A549 (cell line): ENCODE measurements at regions not wholly inside any gene's neighbourhood (a gene's known extent, or its start where the extent isn't known, plus 50 kb on each side); places are given as distances from the start of the nearest gene placed in this dataset.

Experiments used
- ATAC-seq, 2 experiments: fragments of 200-7000 bp in 1 of 2; fragments of >200 bp in 1 of 2; cut with Nextera tagmentation in 1 of 2; cut with Tn5 transposase in 1 of 2; 3 replicates each; pipeline versions ENCODE4 v1.8.0 to v1.9.1; 2018 to 2020; ENCODE audit warnings: mild to moderate bottlenecking in 1 of 2, moderate library complexity in 1 of 2
- CTCF ChIA-PET: fragments of 300-600 bp; sonication (Branson Sonifier 250); formaldehyde crosslinking; extraction: SDS; loops from one replicate; lab custom pipeline; 2021; ENCODE audit warnings: antibody characterized with exemption, inconsistent platforms; lab: Yijun Ruan, JAX
- POLR2A ChIA-PET: fragments of 350-600 bp; formaldehyde crosslinking; extraction: SDS; loops from one replicate; lab custom pipeline; 2021; ENCODE audit warnings: antibody characterized with exemption, inconsistent platforms; lab: Yijun Ruan, JAX
- DNase-seq, 2 experiments: peaks; one replicate each; pipeline versions ENCODE4 v3.0.0 to v3.0.0-alpha.2; 2011 to 2016; ENCODE audit warnings: low read depth in 1 of 2, low spot score in 1 of 2
- FAIRE-seq: peaks from 2 replicates; lab custom pipeline; 2011; peaks lifted over from hg19 to GRCh38; lab: Jason Lieb, UNC
- H3K27ac ChIP-seq, 2 experiments: fragments of >200 bp; sonication (Bioruptor Twin); formaldehyde crosslinking; 3 replicates each; pipeline ENCODE4 v1.5.1; 2016 to 2017
- H3K4me1 ChIP-seq: fragments of >200 bp; sonication (Bioruptor Twin); formaldehyde crosslinking; 3 replicates; pipeline ENCODE4 v1.6.1; 2016
- H3K4me2 ChIP-seq: fragments of >200 bp; sonication (Bioruptor Twin); formaldehyde crosslinking; 3 replicates; pipeline ENCODE4 v1.6.1; 2016
- H3K4me3 ChIP-seq: fragments of >200 bp; sonication (Bioruptor Twin); formaldehyde crosslinking; 3 replicates; pipeline ENCODE4 v1.5.1; 2016
- H3K9me3 ChIP-seq: fragments of >200 bp; sonication (Bioruptor Twin); formaldehyde crosslinking; 3 replicates; pipeline ENCODE4 v1.6.1; 2016
- BHLHE40 ChIP-seq: IDR thresholded peaks from 2 replicates; pipeline ENCODE4 v1.6.1; 2012; ENCODE audit warnings: low read depth, low read length, inconsistent platforms
- CBX8 ChIP-seq: fragments of 200-600 bp; sonication (generic); IDR thresholded peaks from 2 replicates; pipeline ENCODE4 v1.6.1; 2016
- EHF ChIP-seq: fragments of 250-450 bp; sonication (Bioruptor Pico); IDR thresholded peaks from 2 replicates; pipeline ENCODE4 v1.5.0; 2020; ENCODE audit warnings: mild to moderate bottlenecking
- EP300 ChIP-seq, 2 experiments: fragments of >200 bp; sonication (Bioruptor Twin); formaldehyde crosslinking; IDR thresholded peaks; 2 replicates in 1 of 2; 3 replicates in 1 of 2; pipeline ENCODE4 v1.6.1; 2016 to 2017
- ESRRA ChIP-seq: fragments of 150-350 bp; IDR thresholded peaks from 2 replicates; pipeline ENCODE4 v1.6.1; 2014; ENCODE audit warnings: mild to moderate bottlenecking, low read length, borderline replicate concordance
- FOSB ChIP-seq: fragments of 250-450 bp; sonication (Bioruptor Pico); IDR thresholded peaks from 2 replicates; pipeline ENCODE4 v1.5.0; 2020; ENCODE audit warnings: mild to moderate bottlenecking, moderate library complexity
- FOXS1 ChIP-seq: fragments of 250-450 bp; sonication (Bioruptor Pico); IDR thresholded peaks from 2 replicates; pipeline ENCODE4 v1.5.0; 2020; ENCODE audit warnings: mild to moderate bottlenecking, moderate library complexity
- HOXA7 ChIP-seq: fragments of 250-450 bp; sonication (Bioruptor Pico); IDR thresholded peaks from 2 replicates; pipeline ENCODE4 v1.5.0; 2020; ENCODE audit warnings: mild to moderate bottlenecking, moderate library complexity
- KDM1A ChIP-seq: fragments of 200-600 bp; sonication (generic); IDR thresholded peaks from 2 replicates; pipeline ENCODE4 v1.6.1; 2016; ENCODE audit warnings: low read depth, mild to moderate bottlenecking
- NFE2L2 ChIP-seq: fragments of 150-350 bp; conservative IDR thresholded peaks from 2 replicates; pipeline ENCODE4 v1.6.1; 2014; ENCODE audit warnings: low read length
- NR3C1 ChIP-seq: fragments of >200 bp; sonication (Bioruptor Twin); formaldehyde crosslinking; IDR thresholded peaks from 3 replicates; pipeline ENCODE4 v1.6.1; 2017
- POLR2AphosphoS2 ChIP-seq: conservative IDR thresholded peaks from 2 replicates; pipeline ENCODE4 v1.6.1; 2012; ENCODE audit warnings: low read length, improper control_type of control experiment, inconsistent platforms
- RARB ChIP-seq: fragments of 250-450 bp; sonication (Bioruptor Pico); IDR thresholded peaks from 2 replicates; pipeline ENCODE4 v1.8.0; 2021; ENCODE audit warnings: mild to moderate bottlenecking, moderate library complexity
- RFX5 ChIP-seq: fragments of 450-650 bp; IDR thresholded peaks from 2 replicates; pipeline ENCODE4 v1.7.1; 2014; ENCODE audit warnings: antibody characterized with exemption, mild to moderate bottlenecking, moderate library complexity
- RNF2 ChIP-seq: fragments of 200-600 bp; sonication (generic); IDR thresholded peaks from 2 replicates; pipeline ENCODE4 v1.6.1; 2016; ENCODE audit warnings: low read depth, mild to moderate bottlenecking, antibody characterized with exemption, moderate library complexity, borderline replicate concordance
- TP53 ChIP-seq: fragments of 250-450 bp; sonication (Bioruptor Pico); IDR thresholded peaks from 2 replicates; pipeline ENCODE4 v1.5.0; 2021; ENCODE audit warnings: mild to moderate bottlenecking, moderate library complexity
- ZC3H11A ChIP-seq: fragments of 450-650 bp; IDR thresholded peaks from 2 replicates; pipeline ENCODE4 v1.6.1; 2014; ENCODE audit warnings: antibody characterized with exemption, mild to moderate bottlenecking
- ZFP36 ChIP-seq: fragments of 450-650 bp; IDR thresholded peaks from 2 replicates; pipeline ENCODE4 v1.6.1; 2014; ENCODE audit warnings: borderline replicate concordance; ENCODE audit not compliant: partially characterized antibody
- ZSCAN20 ChIP-seq: fragments of 250-450 bp; sonication (Bioruptor Pico); IDR thresholded peaks from 2 replicates; pipeline ENCODE4 v1.8.0; 2022; ENCODE audit warnings: mild to moderate bottlenecking, moderate library complexity
- WGBS: methylation state at CpG from one replicate; pipeline ENCODE4 v1.1.6; 2017; ENCODE audit errors: missing lambda C conversion rate; 5-methylcytosine and 5-hydroxymethylcytosine counted together
- TF ChIP-seq, protein P1 (sequence below): fragments of 200-600 bp; sonication (generic); IDR thresholded peaks from 2 replicates; pipeline ENCODE4 v1.6.1; 2016; ENCODE audit warnings: antibody characterized with exemption, mild to moderate bottlenecking, moderate library complexity
- TF ChIP-seq, protein P2 (sequence below): IDR thresholded peaks from 2 replicates; pipeline ENCODE4 v1.6.1; 2012
- TF ChIP-seq, protein P3 (sequence below): fragments of >200 bp; sonication (Bioruptor Twin); formaldehyde crosslinking; IDR thresholded peaks from 2 replicates; pipeline ENCODE4 v1.6.1; 2016
- TF ChIP-seq, protein P4 (sequence below): fragments of 150-350 bp; IDR thresholded peaks from 2 replicates; pipeline ENCODE4 v1.6.1; 2014; ENCODE audit warnings: low read depth, mild to moderate bottlenecking, low read length
- TF ChIP-seq, protein P5 (sequence below): IDR thresholded peaks from 2 replicates; pipeline ENCODE4 v1.6.1; 2012; ENCODE audit warnings: low read depth, borderline replicate concordance

DNA sequence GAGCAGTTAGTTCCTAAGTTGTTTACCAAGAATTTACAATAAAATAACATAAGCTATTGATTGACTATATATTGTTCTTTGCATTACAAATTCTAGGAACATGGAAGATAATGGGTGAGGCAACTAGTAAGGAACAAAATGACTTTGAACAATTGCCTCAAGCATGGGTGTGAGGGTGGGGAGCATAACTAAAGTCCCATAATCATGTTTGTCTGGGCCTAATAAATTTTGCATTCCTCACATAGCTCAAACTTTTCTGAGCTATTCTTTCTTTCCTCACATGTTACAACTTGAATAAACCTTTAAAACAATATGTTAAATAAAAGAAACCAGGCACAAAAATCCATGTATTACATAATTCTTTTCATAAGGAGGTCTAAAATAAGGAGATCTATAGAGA is 1066.1 kb downstream of the NR2F1-AS1 start (continued):
- TF ChIP-seq, protein P1, sequence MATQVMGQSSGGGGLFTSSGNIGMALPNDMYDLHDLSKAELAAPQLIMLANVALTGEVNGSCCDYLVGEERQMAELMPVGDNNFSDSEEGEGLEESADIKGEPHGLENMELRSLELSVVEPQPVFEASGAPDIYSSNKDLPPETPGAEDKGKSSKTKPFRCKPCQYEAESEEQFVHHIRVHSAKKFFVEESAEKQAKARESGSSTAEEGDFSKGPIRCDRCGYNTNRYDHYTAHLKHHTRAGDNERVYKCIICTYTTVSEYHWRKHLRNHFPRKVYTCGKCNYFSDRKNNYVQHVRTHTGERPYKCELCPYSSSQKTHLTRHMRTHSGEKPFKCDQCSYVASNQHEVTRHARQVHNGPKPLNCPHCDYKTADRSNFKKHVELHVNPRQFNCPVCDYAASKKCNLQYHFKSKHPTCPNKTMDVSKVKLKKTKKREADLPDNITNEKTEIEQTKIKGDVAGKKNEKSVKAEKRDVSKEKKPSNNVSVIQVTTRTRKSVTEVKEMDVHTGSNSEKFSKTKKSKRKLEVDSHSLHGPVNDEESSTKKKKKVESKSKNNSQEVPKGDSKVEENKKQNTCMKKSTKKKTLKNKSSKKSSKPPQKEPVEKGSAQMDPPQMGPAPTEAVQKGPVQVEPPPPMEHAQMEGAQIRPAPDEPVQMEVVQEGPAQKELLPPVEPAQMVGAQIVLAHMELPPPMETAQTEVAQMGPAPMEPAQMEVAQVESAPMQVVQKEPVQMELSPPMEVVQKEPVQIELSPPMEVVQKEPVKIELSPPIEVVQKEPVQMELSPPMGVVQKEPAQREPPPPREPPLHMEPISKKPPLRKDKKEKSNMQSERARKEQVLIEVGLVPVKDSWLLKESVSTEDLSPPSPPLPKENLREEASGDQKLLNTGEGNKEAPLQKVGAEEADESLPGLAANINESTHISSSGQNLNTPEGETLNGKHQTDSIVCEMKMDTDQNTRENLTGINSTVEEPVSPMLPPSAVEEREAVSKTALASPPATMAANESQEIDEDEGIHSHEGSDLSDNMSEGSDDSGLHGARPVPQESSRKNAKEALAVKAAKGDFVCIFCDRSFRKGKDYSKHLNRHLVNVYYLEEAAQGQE, result no peak
- TF ChIP-seq CBX8, result no peak
- TF ChIP-seq ZSCAN20 (CRISPR knock-in tag), result no peak
- no peak for TF ChIP-seq NFE2L2
- no peak for TF ChIP-seq EP300 (IDR thresholded peaks at IDR 0.05)
- TF ChIP-seq, protein P2, sequence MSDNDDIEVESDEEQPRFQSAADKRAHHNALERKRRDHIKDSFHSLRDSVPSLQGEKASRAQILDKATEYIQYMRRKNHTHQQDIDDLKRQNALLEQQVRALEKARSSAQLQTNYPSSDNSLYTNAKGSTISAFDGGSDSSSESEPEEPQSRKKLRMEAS, result no peak
- TF ChIP-seq ZFP36, result no peak
- no peak for TF ChIP-seq RFX5
- TF ChIP-seq HOXA7, result no peak
- no peak for TF ChIP-seq TP53
- TF ChIP-seq, protein P3, sequence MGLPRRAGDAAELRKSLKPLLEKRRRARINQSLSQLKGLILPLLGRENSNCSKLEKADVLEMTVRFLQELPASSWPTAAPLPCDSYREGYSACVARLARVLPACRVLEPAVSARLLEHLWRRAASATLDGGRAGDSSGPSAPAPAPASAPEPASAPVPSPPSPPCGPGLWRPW, result no peak

DNA sequence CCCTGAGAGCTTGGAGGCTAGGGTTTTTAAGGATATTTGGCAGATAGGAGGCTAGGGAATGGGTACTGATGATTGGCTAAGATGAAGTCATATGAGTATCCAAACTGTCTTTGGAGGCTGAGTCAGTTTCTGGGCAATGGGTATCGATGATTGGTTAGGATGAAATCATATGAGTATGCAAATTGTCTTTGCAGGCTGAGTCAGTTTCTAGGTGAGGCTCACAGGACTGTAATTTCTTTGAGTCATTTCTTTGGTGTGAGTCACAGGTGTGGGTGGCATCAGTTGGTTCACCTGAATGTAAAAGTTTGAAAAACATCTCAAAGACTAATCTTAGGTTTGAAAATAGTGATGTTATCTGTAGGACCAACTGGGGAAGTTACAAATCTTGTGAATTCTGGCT is 1068.0 kb downstream of the NR2F1-AS1 start:
- no peak overlapping the region for H3K27ac ChIP-seq

DNA sequence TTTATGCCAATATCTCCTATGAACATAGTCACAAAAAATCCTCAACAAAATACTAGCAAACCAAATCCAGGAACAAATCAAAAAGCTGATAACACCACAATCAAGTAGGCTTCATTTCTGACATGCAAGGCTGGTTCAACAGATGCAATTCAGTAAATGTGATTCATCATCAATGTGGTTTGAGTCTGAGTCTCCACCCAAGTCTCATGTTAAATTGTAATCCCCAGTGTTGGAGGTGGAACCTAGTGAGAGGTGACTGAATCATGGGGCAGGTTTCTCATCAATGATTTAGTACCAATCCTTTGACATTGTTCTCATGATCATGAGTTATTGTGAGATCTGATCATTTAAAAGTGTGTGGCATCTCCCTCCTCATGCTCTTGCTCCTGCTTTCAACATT is 1072.7 kb downstream of the NR2F1-AS1 start:
- FAIRE-seq, result no peak
- no peak for DNase-seq
- no peak for ATAC-seq
- CTCF ChIA-PET, result interaction anchor here (0.6 kb wide), 1 partner anchor 917 kb away, joined by 3 read pairs; no protein-coding TSS in a partner anchor
- H3K9me3 ChIP-seq, result peaks cover 13% of the 10 kb centered on the region
- no peaks in the 10 kb centered on the region for H3K4me1 ChIP-seq
- H3K27ac ChIP-seq, result no peak overlapping the region
- POLR2A ChIA-PET, result no interaction called here
- no peak overlapping the region for H3K4me3 ChIP-seq
- TF ChIP-seq RNF2 (no peak), NFE2L2 (no peak), NR3C1 (no peak), ESRRA (no peak), FOSB (CRISPR knock-in tag) (no peak), FOXS1 (no peak), RARB (no peak), EHF (CRISPR knock-in tag) (no peak), BHLHE40 (no peak)
- TF ChIP-seq, protein P4, sequence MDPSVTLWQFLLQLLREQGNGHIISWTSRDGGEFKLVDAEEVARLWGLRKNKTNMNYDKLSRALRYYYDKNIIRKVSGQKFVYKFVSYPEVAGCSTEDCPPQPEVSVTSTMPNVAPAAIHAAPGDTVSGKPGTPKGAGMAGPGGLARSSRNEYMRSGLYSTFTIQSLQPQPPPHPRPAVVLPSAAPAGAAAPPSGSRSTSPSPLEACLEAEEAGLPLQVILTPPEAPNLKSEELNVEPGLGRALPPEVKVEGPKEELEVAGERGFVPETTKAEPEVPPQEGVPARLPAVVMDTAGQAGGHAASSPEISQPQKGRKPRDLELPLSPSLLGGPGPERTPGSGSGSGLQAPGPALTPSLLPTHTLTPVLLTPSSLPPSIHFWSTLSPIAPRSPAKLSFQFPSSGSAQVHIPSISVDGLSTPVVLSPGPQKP, result no peak
- TF ChIP-seq, protein P5, sequence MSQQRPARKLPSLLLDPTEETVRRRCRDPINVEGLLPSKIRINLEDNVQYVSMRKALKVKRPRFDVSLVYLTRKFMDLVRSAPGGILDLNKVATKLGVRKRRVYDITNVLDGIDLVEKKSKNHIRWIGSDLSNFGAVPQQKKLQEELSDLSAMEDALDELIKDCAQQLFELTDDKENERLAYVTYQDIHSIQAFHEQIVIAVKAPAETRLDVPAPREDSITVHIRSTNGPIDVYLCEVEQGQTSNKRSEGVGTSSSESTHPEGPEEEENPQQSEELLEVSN, result no peak
- TF ChIP-seq, protein P1, result no peak
- TF ChIP-seq, protein P3, result no peak
- H3K4me2 ChIP-seq, result no peak overlapping the region

More for the DNA sequence above, 1068.0 kb downstream of the NR2F1-AS1 start:
- FAIRE-seq (no peak), DNase-seq (peak in 1 of 2 experiments; percentile 7), ATAC-seq (no peak)
- ChIA-PET CTCF (no interaction called here), POLR2A (no interaction called here)
- Histone ChIP-seq H3K4me1 (no peaks in the 10 kb centered on the region), H3K4me2 (no peak overlapping the region), H3K9me3 (peaks cover 24% of the 10 kb centered on the region), H3K4me3 (no peak overlapping the region)
- TF ChIP-seq KDM1A (no peak), HOXA7 (no peak), ZC3H11A (no peak), POLR2AphosphoS2 (no peak)
- 59% methylated on average over 1 of the region's 1 CpG for WGBS
